GM12891 (cell line): ENCODE measurements at regions not wholly inside any gene's neighbourhood (a gene's known extent, or its start where the extent isn't known, plus 50 kb on each side); places are given as distances from the start of the nearest gene placed in this dataset.

Experiments used
- PAX5 ChIP-seq: IDR thresholded peaks from 2 replicates; pipeline ENCODE4 v1.6.1; 2011; ENCODE audit warnings: low read length, moderate library complexity, mild to moderate bottlenecking; ENCODE audit not compliant: insufficient read depth, severe bottlenecking
- POLR2A ChIP-seq: IDR thresholded peaks from 2 replicates; pipeline ENCODE4 v1.6.1; 2011; ENCODE audit warnings: low read depth, low read length, control low read depth
- POLR2AphosphoS5 ChIP-seq: IDR thresholded peaks from 2 replicates; pipeline ENCODE4 v1.6.1; 2011; ENCODE audit warnings: low read depth, low read length, control low read depth
- POU2F2 ChIP-seq: IDR thresholded peaks from 2 replicates; pipeline ENCODE4 v1.6.1; 2011; ENCODE audit warnings: low read depth, mild to moderate bottlenecking, control low read depth, low read length, moderate library complexity
- TAF1 ChIP-seq: IDR thresholded peaks from 2 replicates; pipeline ENCODE4 v1.6.1; 2011; ENCODE audit warnings: low read depth, low read length, control low read depth

- no peak for TF ChIP-seq POLR2AphosphoS5
- TF ChIP-seq POLR2A = no peak
- no peak for TF ChIP-seq TAF1
- no peak for TF ChIP-seq POU2F2
- no peak for TF ChIP-seq PAX5
Measured at GRCh38 chr16:63614429-63614828, 1507.4 kb downstream of the CDH11 start.
